GM18499 (cell line): ENCODE measurements at regions not wholly inside any gene's neighbourhood (a gene's known extent, or its start where the extent isn't known, plus 50 kb on each side); places are given as distances from the start of the nearest gene placed in this dataset.

ENCODE experiments used
- ATAC-seq: cut with Tn5 transposase; IDR thresholded peaks from one replicate; pipeline ENCODE4 v1.9.1; 2021; ENCODE audit warnings: moderate number of reproducible peaks; ENCODE audit not compliant: insufficient read depth, unreplicated experiment

DNA sequence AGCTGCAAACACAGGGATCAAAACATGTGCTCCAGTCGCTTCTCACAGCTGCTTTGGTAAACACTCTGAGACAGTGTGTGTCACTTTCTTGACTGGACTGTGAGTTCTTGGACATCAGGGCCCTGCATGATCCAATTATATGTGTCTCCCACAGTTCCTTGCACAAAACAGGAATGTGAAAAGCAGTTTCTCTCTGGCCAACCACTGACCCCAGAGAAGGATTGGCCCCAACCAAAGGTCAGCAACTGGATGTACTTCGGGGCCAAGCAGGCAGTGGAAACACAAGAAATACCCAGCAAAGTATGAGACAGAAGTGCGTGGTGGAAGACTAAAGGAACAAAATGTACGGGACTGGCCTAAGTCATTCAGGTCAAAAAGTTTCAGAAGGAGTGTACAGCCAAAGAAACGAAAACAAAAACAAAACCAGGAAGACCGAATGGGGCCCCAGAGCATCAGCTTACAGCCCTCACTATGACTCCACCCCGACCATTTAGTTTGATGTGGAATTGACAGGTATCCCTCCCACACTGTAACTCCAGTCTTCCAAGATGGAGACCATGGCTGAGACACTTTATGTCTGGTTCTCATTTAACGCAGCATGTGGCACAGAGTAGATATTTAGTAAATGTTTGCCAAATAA lies 76.7 kb upstream of the LPP start:
- no peak for ATAC-seq

DNA sequence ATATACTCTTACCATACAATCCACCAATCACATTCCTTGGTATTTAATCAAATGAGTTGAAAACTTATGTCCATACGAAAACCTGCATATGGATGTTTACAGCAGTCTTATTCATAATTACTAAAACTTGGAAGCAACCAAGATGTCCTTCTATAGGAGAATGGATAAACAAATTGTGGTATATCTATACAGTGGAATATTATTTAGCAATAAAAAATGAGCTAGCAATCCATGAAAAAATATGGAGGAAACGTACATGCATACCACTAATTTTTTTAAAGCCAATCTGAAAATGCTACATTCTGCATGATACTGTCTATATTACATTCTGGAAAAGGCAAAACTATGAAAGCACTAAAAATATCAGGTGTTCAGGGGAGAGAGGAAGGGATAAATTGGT lies 73.9 kb upstream of the LPP start:
- ATAC-seq: no peak

DNA sequence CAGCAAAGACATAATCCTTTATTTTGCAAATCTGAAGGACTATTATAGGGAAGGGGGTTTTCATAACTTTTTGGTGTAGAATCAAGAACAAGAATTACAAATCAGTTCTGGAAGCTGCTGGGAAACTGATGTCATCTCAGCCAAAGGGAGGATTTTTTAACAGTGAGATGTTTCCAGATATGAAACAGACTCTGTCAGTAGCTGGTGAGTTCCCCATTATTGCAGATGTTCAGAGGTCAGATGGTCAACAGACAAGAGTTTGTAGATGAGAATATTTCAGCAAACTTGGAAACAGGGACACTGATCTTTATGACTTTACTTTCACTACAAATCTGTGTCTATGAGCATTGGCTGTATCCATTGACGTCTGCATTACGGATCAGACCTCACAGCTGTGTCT lies 71.9 kb upstream of the LPP start:
- no peak for ATAC-seq

DNA sequence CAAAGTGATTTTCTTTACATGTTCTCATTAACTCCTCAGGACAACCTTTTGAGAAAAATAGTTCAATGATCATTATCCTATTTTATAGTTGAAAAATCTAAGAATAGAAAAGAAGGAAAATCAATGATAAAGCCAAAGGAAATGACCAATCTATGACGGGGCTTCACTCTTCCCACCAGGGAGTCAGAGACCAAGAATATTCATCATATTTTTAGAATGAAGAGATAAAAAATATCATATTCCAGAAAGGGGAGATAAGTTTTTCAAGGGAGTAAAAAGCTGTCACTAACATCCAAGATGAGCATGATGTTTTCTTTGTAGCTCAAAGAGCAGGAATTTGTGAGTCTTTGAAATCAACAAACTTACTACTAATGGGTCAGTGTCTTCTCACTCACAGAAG lies 71.5 kb upstream of the LPP start:
- no peak for ATAC-seq

DNA sequence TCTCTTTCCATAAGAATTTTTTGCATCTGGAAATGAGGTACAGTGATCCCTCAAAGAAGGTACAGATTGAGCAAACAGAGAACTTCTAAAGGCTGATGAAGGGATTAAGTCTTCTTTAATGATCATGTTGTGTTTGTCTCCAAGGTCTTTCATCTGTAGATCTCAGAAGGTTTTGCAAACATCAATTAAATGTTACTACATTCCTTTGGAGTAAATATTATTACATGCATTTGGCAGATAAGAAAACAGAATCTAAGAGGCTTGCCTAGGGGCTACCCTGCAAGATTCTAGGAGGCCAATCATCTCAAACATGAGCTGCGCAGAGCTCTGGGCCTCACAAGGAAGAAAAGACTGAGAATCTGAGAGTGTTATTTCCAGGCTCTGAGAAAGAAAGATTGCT lies 70.9 kb upstream of the LPP start:
- ATAC-seq: no peak

DNA sequence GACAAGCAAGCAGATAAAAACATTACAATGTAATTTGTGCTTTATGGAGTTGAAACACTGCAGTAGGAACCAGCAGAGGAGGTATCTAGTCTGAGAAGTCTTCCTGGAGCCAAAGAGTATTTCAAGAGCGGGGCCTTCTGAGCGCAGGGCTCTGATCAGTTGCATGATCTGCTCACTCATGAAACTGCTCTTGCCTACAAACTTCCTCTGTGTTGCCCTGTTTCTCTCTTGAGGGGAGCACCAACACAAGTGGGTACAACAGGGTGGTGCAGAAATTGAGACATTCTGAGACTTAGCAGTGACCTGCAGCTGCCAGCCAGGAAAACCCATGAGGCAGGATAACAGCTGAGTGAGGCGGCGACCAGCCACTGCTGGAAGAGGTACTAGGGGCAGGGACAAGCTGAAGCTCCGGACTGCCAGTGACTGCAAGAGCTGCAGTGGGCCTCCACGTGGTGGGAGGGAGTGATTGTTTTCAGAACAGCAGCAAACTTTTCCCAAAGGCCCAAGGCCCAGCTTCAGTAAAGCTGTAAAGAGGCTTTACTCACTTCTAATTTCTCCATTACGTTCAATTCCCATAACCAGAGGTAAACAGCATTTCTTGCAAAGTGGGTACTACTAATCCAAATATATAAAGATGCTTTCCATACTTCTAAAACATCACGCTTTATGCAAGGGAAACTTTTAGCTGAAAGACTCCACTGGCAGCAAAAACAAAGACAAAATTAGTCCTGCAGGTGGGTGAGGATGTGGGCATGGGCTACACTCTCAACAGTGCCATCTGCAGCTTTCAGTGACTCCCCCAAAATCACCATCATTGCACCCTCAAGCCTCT lies 69.0 kb upstream of the LPP start:
- no peak for ATAC-seq

DNA sequence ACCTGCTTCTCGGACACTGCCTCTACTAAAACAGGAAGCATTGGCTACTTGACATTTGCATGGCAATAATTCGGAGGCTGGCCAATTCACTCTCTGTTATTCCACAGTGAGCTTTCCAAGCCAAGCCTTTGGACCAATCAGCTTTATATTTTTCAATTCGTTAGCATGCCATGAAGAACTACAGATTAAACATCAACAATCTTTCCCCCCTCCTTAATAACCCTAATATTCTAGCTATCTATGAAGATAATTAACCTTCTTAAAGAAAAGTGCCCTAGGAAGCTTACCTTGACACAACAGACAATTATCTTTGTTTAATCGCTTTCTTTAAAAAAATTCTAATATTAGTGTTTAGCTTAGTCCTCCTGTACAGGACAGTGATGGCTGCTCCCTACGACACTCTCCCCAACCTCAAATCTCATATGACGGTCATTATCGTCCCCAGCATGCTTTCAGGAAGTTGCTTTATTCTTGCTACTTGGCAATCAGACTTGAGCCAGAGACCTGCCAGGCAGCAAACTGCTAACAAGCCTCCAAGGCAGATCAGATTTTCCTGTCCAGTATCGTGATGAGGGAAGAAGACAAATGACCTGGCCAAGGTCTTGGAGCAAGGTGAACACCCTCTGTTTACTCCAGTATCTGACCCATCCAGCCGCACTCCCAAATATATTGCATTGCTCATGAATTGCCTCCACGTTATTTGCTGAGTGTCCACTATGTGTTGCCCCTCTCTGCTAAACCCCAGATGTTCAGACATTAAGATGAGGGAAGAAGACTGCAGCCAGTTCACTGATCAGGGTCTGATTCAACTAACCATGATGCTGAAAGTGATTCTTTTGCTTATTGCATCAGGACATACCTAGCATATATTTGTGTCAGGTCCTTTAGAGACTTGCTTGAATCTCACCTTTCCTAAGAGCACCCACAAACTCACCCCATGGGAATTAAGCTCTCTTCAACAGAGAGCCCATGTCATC lies 68.1 kb upstream of the LPP start:
- no peak for ATAC-seq

DNA sequence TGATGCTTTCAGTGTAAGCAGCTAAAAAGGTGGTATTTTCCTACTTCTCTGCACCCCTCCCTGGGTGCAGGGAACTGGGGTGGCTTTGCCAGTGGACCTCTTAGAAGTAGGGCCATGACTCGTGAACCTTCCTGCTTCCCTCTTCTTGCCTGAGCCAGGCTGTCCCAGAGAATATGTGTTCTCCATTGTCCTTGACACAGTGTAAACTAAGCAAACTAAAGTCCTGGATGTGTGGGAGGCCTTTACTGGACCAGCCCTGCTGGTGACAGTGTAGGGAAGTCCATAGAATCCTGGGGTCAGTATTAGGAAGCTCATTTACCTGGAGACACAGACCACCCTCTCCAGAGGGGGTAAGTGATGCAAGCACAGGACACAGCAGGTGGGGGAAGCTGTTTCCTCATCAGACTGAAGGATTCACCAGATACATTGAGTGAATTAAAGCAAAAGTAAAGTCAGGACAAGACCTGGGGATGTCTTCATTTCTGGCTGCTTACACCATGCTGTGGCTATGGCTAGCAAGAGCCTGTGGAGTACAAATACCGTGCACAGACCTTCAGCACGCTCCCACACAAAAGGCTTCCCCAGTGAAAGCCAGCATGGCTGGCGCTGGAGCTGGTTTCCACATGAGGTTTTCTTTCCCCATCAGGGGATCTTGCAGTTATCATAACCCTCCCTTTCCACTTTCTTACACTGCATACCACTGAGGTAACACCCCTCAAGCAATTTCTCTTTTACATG lies 64.8 kb upstream of the LPP start:
- ATAC-seq: no peak

DNA sequence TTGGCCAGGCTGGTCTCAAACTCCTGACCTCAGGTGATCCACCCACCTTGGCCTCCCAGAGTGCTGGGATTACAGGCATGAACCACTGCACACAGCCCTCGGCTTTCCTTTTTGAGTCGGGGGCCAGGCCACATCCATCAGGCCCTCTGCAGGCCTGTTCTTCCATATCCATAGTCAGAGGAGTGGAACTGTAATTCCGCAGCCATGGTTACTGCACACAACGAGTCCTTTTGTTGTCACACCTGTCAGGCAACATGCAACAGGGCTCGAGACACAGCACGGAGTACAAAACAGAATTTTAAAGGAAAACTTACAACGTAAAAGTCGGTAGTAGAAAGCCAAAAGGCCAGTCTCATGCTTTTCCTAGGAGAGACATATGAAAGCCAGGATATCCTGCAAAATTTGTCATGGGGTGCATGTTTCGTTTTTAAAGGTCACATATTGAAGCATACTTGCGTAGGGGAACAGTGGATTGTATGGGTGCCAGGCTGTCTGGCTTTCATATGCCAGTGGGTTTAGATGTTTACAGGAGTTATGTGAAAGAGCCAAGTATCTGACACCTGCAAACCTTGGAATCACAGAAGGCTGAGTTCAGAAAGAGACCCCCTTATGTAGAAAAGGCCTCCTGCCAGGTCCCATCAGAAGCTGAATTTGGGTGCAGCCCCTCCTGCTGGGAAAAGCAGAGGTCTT lies 63.2 kb upstream of the LPP start:
- ATAC-seq: no peak

DNA sequence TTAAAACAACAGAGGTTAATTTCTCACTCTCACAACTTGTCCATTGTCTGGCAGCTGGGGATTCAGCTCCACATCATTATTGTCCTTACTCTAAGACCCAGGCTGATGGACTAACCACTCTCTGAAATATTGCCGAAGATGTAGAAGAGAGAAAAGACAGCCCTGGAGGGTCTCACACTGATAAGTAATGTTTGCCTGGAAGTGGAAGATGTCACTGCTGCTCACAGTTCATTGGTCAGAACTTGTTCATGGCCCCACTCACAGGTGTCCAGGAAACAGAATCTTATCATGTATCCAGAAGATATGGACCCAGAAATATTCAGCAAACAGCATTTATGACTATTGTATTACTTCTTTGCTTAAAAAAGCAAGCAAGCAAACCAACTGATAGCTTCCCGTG lies 62.2 kb upstream of the LPP start:
- ATAC-seq: no peak

DNA sequence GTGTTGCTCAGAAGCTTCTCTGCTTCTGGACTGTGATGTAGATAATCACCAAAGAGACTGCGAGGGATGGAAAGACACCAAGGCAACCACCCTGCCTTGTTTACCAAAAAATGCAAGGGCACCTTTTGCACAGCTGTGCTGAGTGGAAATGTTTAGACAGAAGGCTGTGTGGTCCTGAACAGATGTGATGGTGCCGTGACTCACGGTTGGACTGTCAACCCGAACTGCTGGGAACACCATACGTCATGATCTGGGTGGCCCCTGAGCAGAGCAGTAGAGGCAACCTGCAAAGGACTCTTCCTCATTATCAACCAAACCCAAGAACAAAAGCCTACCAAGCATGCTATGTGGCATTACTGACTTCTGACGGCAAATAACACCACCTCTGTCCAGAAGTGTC lies 61.3 kb upstream of the LPP start:
- ATAC-seq: no peak

DNA sequence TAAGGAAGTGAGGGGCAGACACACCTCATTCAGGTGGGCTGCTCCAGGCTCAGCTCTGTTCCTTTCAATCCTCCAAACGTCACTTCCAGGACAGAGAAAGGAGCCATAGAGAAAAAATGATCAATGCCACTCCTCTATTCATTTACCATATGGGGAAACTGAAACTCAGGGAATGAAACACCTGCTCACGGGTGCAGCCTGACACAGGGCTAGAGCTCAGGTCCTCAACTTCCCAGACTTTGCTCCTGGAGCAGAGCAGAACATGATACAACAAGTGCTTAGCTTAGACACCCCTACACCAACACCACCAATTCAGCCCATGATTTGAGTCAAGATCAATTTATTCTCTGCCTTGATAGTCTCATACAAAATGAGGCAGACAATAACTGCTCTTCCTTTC lies 58.5 kb upstream of the LPP start:
- ATAC-seq: no peak

DNA sequence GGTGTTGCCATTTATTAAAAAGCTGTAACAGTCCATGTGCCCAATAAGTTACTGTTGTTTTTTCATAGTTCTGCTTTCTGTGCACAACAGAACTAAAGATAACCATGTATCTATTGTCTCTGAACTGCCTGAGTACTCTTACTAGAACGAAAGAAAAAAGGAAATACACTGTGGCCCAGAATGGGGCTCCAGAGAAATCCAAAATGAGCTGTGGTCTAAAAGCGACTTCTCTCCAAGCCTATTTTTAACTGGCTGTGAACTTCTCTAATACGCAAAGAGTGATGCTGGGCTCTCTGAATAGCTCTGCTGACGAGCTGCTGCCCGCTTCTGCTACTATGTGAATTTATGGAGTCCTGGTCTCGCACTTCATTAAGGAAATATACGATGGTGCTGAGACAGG lies 56.2 kb upstream of the LPP start:
- no peak for ATAC-seq

DNA sequence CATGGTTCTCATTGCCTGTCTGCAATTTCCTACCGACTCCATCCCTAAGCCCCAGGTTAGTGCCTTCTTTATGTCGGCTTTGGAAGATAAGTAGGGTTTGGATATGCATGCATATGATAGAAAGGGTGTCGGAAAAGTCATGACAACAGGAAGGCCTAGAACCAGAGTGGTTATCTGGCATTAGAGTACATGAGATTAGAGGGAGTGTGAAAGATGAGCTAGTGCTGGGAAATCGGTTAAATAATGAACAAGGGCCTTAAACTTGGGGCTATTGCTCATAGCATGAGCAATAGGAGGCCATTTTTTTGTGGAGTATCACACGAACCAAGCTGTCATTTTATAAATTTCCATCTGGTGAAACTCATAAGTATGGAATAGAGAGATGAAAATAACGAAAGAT lies 54.0 kb upstream of the LPP start:
- ATAC-seq: no peak

DNA sequence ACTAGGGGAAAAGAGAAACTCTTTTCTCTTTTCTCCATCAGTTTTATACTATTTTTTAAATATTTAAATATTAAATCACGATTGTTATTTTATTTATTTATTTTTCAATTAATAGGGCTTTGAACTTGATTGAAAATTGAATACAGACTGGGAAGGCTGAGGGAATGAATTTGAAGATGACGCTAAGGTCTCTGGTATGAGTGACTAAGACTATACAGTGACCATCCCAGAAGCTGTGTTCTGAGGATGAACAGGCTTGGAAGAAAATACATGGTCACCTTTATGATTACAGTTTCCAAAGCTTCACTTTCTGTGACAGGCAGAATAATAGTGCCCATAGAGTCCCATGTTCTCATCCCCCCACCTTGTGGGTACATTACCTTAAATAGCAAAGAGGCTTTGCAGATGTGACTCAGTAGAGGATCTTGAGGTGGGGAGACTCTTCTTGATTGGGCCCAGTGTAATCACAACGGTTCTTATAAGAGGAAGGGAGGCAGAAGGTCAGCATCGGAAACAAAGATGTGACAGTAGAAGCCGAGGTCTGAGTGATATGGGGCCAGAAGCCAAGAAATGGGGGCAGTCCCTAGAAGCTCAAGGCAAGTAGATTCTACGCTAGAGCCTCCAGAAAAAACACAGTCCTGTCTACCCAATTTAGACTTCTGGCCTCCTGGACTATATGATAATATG lies 51.0 kb upstream of the LPP start:
- no peak for ATAC-seq

DNA sequence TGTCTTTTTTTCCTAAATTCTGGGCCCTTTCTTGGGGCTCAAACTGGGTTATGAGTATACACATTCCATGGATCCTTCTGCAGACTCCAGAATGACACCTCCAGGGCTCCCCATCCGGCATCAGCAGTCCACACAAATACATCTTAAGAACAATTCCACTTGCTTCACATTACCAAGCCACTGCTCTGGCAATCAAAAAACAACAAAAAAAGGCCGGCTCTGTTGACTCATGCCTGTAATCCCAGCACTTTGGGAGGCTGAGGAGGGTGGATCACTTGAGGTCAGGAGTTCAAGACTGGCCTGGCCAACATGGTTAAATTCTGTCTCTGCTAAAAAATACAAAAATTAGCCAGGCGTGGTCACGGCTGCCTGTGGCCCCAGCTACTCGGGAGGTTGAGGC lies 49.9 kb upstream of the LPP start:
- ATAC-seq: no peak
